ENCODE measurements at regions not wholly inside any gene's neighbourhood (a gene's known extent, or its start where the extent isn't known, plus 50 kb on each side); places are given as distances from the start of the nearest gene placed in this dataset.
A peak's percentile ranks its signal among the peaks of the same experiment; 100 is the strongest.

- Histone ChIP-seq H3K9me3 (no peaks in the 10 kb centered on the region), H3K4me3 (no peak overlapping the region), H3K4me1 (no peaks in the 10 kb centered on the region), H3K27ac (no peak overlapping the region), H3K36me3 (no peaks in the 10 kb centered on the region), H3K27me3 (no peaks in the 10 kb centered on the region)
- 76 to 81% methylated on average over 8 of the region's 8 CpGs for WGBS, 2 donors
- no peak for DNase-seq
- no peak for FAIRE-seq
- ATAC-seq: no peak
- intact Hi-C loops (cut with DNase I): no loop called here
- no peak for TF ChIP-seq CTCF (IDR thresholded peaks at IDR 0.05)
Observed at GRCh38 chr4:137343221-137343620, 189.1 kb downstream of the PCDH18 start.

- DNase-seq (no peak), FAIRE-seq (no peak), ATAC-seq (no peak)
- Histone ChIP-seq H3K36me3 (no peaks in the 10 kb centered on the region), H3K9me3 (no peaks in the 10 kb centered on the region), H3K4me1 (no peaks in the 10 kb centered on the region), H3K27ac (no peak overlapping the region), H3K4me3 (no peak overlapping the region), H3K27me3 (no peaks in the 10 kb centered on the region)
- TF ChIP-seq CTCF (IDR thresholded peaks at IDR 0.05): no peak
- WGBS, 2 donors: 62 to 70% methylated on average over 1 of the region's 1 CpG
- intact Hi-C loops (cut with DNase I): no loop called here
Observed at GRCh38 chr4:137333031-137333430, 199.3 kb downstream of the PCDH18 start.

GRCh38 chr4:137312257-137312656 lies 220.0 kb downstream of the PCDH18 start:
- no peak for ATAC-seq
- Histone ChIP-seq H3K36me3 (no peaks in the 10 kb centered on the region), H3K27me3 (no peaks in the 10 kb centered on the region), H3K4me1 (no peaks in the 10 kb centered on the region), H3K4me3 (no peak overlapping the region), H3K27ac (no peak overlapping the region), H3K9me3 (no peaks in the 10 kb centered on the region)
- TF ChIP-seq CTCF (IDR thresholded peaks at IDR 0.05): no peak
- no peak for FAIRE-seq
- 75 to 85% methylated on average over 3 of the region's 3 CpGs for WGBS, 2 donors
- DNase-seq: no peak
- intact Hi-C loops (cut with DNase I): no loop called here

GRCh38 chr4:137310593-137311490 lies 221.5 kb downstream of the PCDH18 start:
- FAIRE-seq: no peak
- WGBS, 2 donors: 44 to 52% methylated on average over 3 of the region's 3 CpGs
- Histone ChIP-seq H3K9me3 (no peaks in the 10 kb centered on the region), H3K36me3 (no peaks in the 10 kb centered on the region), H3K4me3 (no peak overlapping the region), H3K27me3 (peaks cover 0 to 2% (median 0%) of the 10 kb centered on the region in 4 donors), H3K4me1 (no peaks in the 10 kb centered on the region), H3K27ac (no peak overlapping the region)
- DNase-seq: no peak
- no peak for TF ChIP-seq CTCF (IDR thresholded peaks at IDR 0.05)
- ATAC-seq: peak in 1 of 4 donors; percentile 37
- intact Hi-C loops (cut with DNase I): no loop called here

GRCh38 chr4:137310166-137310565 lies 222.1 kb downstream of the PCDH18 start:
- no peaks in the 10 kb centered on the region for H3K36me3 ChIP-seq
- DNase-seq (no peak), FAIRE-seq (no peak), ATAC-seq (no peak)
- H3K27me3 ChIP-seq: peaks cover 0 to 3% (median 0%) of the 10 kb centered on the region in 4 donors
- no peak overlapping the region for H3K4me3 ChIP-seq
- TF ChIP-seq CTCF (IDR thresholded peaks at IDR 0.05): no peak
- intact Hi-C loops (cut with DNase I): no loop called here
- no peaks in the 10 kb centered on the region for H3K4me1 ChIP-seq
- no peak overlapping the region for H3K27ac ChIP-seq
- H3K9me3 ChIP-seq: no peaks in the 10 kb centered on the region
